ENCODE measurements at regions not wholly inside any gene's neighbourhood (a gene's known extent, or its start where the extent isn't known, plus 50 kb on each side); places are given as distances from the start of the nearest gene placed in this dataset.

GRCh38 chr6:71123051-71123450 is 165.6 kb upstream of the OGFRL1 start:
- TF ChIP-seq CTCF (IDR thresholded peaks at IDR 0.05) (no peak), POLR2A (IDR thresholded peaks at IDR 0.05) (no peak)

Measured in body of pancreas (tissue), 4 donors.